ENCODE measurements at regions not wholly inside any gene's neighbourhood (a gene's known extent, or its start where the extent isn't known, plus 50 kb on each side); places are given as distances from the start of the nearest gene placed in this dataset.
"Not testable (repeated sequence)": the region's sequence is repeated elsewhere in the genome, so short reads cannot be mapped to it uniquely, and the experiment has no call there.

GRCh38 chr6:97508646-97509045, 225.6 kb upstream of the MMS22L start:
- no peak overlapping the region for H3K9ac ChIP-seq (ENCODE audit: low read depth, low read length, poor library complexity, severe bottlenecking)
- H3F3A ChIP-seq (ENCODE audit: low read depth) = no peaks in the 10 kb centered on the region
- H4K20me1 ChIP-seq (ENCODE audit: insufficient read depth, low read length, poor library complexity, severe bottlenecking) = no peaks in the 10 kb centered on the region
- H3K36me3 ChIP-seq (ENCODE audit: insufficient read depth, low read length) = no peaks in the 10 kb centered on the region
- TF ChIP-seq CTCF (conservative IDR thresholded peaks at IDR 0.05; ENCODE audit: low read length) (no peak), EZH2phosphoT487 (IDR thresholded peaks at IDR 0.05; ENCODE audit: borderline replicate concordance) (no peak)
- H3K4me1 ChIP-seq (ENCODE audit: insufficient read depth, low read length, poor library complexity, severe bottlenecking) = no peaks in the 10 kb centered on the region
- no peak overlapping the region for H3K4me2 ChIP-seq (ENCODE audit: low read depth, low read length, poor library complexity, severe bottlenecking)
- no peak overlapping the region for H3K4me3 ChIP-seq (ENCODE audit: low read length, poor library complexity, severe bottlenecking)
- no peaks in the 10 kb centered on the region for H3K27me3 ChIP-seq (ENCODE audit: insufficient read depth, low read length, poor library complexity, severe bottlenecking)
- no peaks in the 10 kb centered on the region for H3K79me2 ChIP-seq (ENCODE audit: insufficient read depth, low read length)
- H2AFZ ChIP-seq (ENCODE audit: low read length) = no peak overlapping the region
- no peaks in the 10 kb centered on the region for H3K9me3 ChIP-seq (ENCODE audit: insufficient read depth, low read depth, low read length)
- no peaks in the 10 kb centered on the region for H3K9me2 ChIP-seq (replicated peaks; ENCODE audit: low read depth, low read length)

- not testable (repeated sequence) for H3K9ac ChIP-seq (ENCODE audit: low read depth, low read length, poor library complexity, severe bottlenecking); H4K20me1 ChIP-seq (ENCODE audit: insufficient read depth, low read length, poor library complexity, severe bottlenecking); H3K9me2 ChIP-seq (replicated peaks; ENCODE audit: low read depth, low read length); H3K4me1 ChIP-seq (ENCODE audit: insufficient read depth, low read length, poor library complexity, severe bottlenecking); H3F3A ChIP-seq (ENCODE audit: low read depth); H3K4me2 ChIP-seq (ENCODE audit: low read depth, low read length, poor library complexity, severe bottlenecking); H3K27me3 ChIP-seq (ENCODE audit: insufficient read depth, low read length, poor library complexity, severe bottlenecking); H3K79me2 ChIP-seq (ENCODE audit: insufficient read depth, low read length); H2AFZ ChIP-seq (ENCODE audit: low read length); H3K36me3 ChIP-seq (ENCODE audit: insufficient read depth, low read length); H3K4me3 ChIP-seq (ENCODE audit: low read length, poor library complexity, severe bottlenecking); H3K9me3 ChIP-seq (ENCODE audit: insufficient read depth, low read depth, low read length)
Observed at GRCh38 chr6:97513260-97513659, 230.2 kb upstream of the MMS22L start.

GRCh38 chr6:97524811-97525210, 241.8 kb upstream of the MMS22L start:
- Histone ChIP-seq H2AFZ (ENCODE audit: low read length) (no peak overlapping the region), H3K79me2 (ENCODE audit: insufficient read depth, low read length) (no peaks in the 10 kb centered on the region), H3K36me3 (ENCODE audit: insufficient read depth, low read length) (no peaks in the 10 kb centered on the region), H3K9ac (ENCODE audit: low read depth, low read length, poor library complexity, severe bottlenecking) (no peak overlapping the region), H3K27me3 (ENCODE audit: insufficient read depth, low read length, poor library complexity, severe bottlenecking) (no peaks in the 10 kb centered on the region), H3K4me2 (ENCODE audit: low read depth, low read length, poor library complexity, severe bottlenecking) (no peak overlapping the region), H3K9me3 (ENCODE audit: insufficient read depth, low read depth, low read length) (no peaks in the 10 kb centered on the region), H4K20me1 (ENCODE audit: insufficient read depth, low read length, poor library complexity, severe bottlenecking) (no peaks in the 10 kb centered on the region), H3K9me2 (replicated peaks; ENCODE audit: low read depth, low read length) (no peaks in the 10 kb centered on the region), H3K4me1 (ENCODE audit: insufficient read depth, low read length, poor library complexity, severe bottlenecking) (no peaks in the 10 kb centered on the region), H3F3A (ENCODE audit: low read depth) (no peaks in the 10 kb centered on the region), H3K4me3 (ENCODE audit: low read length, poor library complexity, severe bottlenecking) (no peak overlapping the region)
- TF ChIP-seq EZH2phosphoT487 (IDR thresholded peaks at IDR 0.05; ENCODE audit: borderline replicate concordance) = no peak
- no peak for TF ChIP-seq CTCF (conservative IDR thresholded peaks at IDR 0.05; ENCODE audit: low read length)

- H3K79me2 ChIP-seq (ENCODE audit: insufficient read depth, low read length) = no peaks in the 10 kb centered on the region
Observed at GRCh38 chr6:97535800-97536199, 252.8 kb upstream of the MMS22L start.

More at GRCh38 chr6:97535800-97536199, 252.8 kb upstream of the MMS22L start:
- no peaks in the 10 kb centered on the region for H3K9me2 ChIP-seq (replicated peaks; ENCODE audit: low read depth, low read length)
- H3K9ac ChIP-seq (ENCODE audit: low read depth, low read length, poor library complexity, severe bottlenecking) = no peak overlapping the region
- no peaks in the 10 kb centered on the region for H3F3A ChIP-seq (ENCODE audit: low read depth)
- no peaks in the 10 kb centered on the region for H4K20me1 ChIP-seq (ENCODE audit: insufficient read depth, low read length, poor library complexity, severe bottlenecking)
- H3K4me2 ChIP-seq (ENCODE audit: low read depth, low read length, poor library complexity, severe bottlenecking) = no peak overlapping the region
- no peak for TF ChIP-seq EZH2phosphoT487 (IDR thresholded peaks at IDR 0.05; ENCODE audit: borderline replicate concordance)
- TF ChIP-seq CTCF (conservative IDR thresholded peaks at IDR 0.05; ENCODE audit: low read length) = no peak
- no peaks in the 10 kb centered on the region for H3K36me3 ChIP-seq (ENCODE audit: insufficient read depth, low read length)
- H3K9me3 ChIP-seq (ENCODE audit: insufficient read depth, low read depth, low read length) = no peaks in the 10 kb centered on the region
- no peak overlapping the region for H3K4me3 ChIP-seq (ENCODE audit: low read length, poor library complexity, severe bottlenecking)
- H3K4me1 ChIP-seq (ENCODE audit: insufficient read depth, low read length, poor library complexity, severe bottlenecking) = no peaks in the 10 kb centered on the region
- H3K27me3 ChIP-seq (ENCODE audit: insufficient read depth, low read length, poor library complexity, severe bottlenecking) = no peaks in the 10 kb centered on the region
- H2AFZ ChIP-seq (ENCODE audit: low read length) = no peak overlapping the region
